GM23248 (cell line): ENCODE measurements at regions not wholly inside any gene's neighbourhood (a gene's known extent, or its start where the extent isn't known, plus 50 kb on each side); places are given as distances from the start of the nearest gene placed in this dataset.

Experiments
- DNase-seq: peaks from one replicate; pipeline ENCODE4 v3.0.0-alpha.2; 2015
- H2AFZ ChIP-seq: fragments of 200-600 bp; sonication (generic); 2 replicates; pipeline ENCODE4 v1.6.1; 2016; ENCODE audit warnings: antibody characterized with exemption
- H3F3A ChIP-seq: fragments of 200-600 bp; sonication (generic); 2 replicates; pipeline ENCODE4 v1.6.1; 2016; ENCODE audit warnings: mild to moderate bottlenecking, antibody characterized with exemption, mixed run types; ENCODE audit not compliant: insufficient read depth
- H3K27ac ChIP-seq: fragments of 200-600 bp; sonication (generic); 2 replicates; pipeline ENCODE4 v1.5.1; 2016; ENCODE audit warnings: mild to moderate bottlenecking
- H3K27me3 ChIP-seq: fragments of 200-600 bp; sonication (generic); replicated peaks from 2 replicates; pipeline ENCODE4 v1.6.1; 2016; ENCODE audit warnings: mild to moderate bottlenecking; ENCODE audit not compliant: insufficient read depth
- H3K36me3 ChIP-seq: fragments of 200-600 bp; sonication (generic); 2 replicates; pipeline ENCODE4 v1.6.1; 2016; ENCODE audit warnings: low read depth, mild to moderate bottlenecking
- H3K4me1 ChIP-seq: fragments of 200-600 bp; sonication (generic); 2 replicates; pipeline ENCODE4 v1.6.1; 2016; ENCODE audit warnings: mild to moderate bottlenecking; ENCODE audit not compliant: insufficient read depth
- H3K4me2 ChIP-seq: fragments of 200-600 bp; sonication (generic); one replicate; pipeline ENCODE4 v1.6.1; 2016; ENCODE audit warnings: mild to moderate bottlenecking; ENCODE audit not compliant: unreplicated experiment
- H3K4me3 ChIP-seq: fragments of 200-600 bp; sonication (generic); 2 replicates; pipeline ENCODE4 v1.5.1; 2016; ENCODE audit warnings: mild to moderate bottlenecking
- H3K79me2 ChIP-seq: fragments of 200-600 bp; sonication (generic); 2 replicates; pipeline ENCODE4 v1.6.1; 2016; ENCODE audit warnings: mild to moderate bottlenecking; ENCODE audit not compliant: insufficient read depth
- H3K9ac ChIP-seq: fragments of 200-600 bp; sonication (generic); 2 replicates; pipeline ENCODE4 v1.6.1; 2016; ENCODE audit warnings: mild to moderate bottlenecking
- H3K9me2 ChIP-seq: fragments of 200-600 bp; sonication (generic); 2 replicates; pipeline ENCODE4 v1.6.1; 2016; ENCODE audit warnings: mixed run types, mild to moderate bottlenecking, moderate library complexity; ENCODE audit not compliant: insufficient read depth
- H3K9me3 ChIP-seq: fragments of 200-600 bp; sonication (generic); one replicate; pipeline ENCODE4 v1.6.1; 2017; ENCODE audit warnings: low read depth
- H4K20me1 ChIP-seq: fragments of 200-600 bp; sonication (generic); 2 replicates; pipeline ENCODE4 v1.6.0; 2016; ENCODE audit not compliant: insufficient read depth
- EZH2 ChIP-seq: fragments of 200-600 bp; sonication (generic); IDR thresholded peaks from 2 replicates; pipeline ENCODE4 v1.6.1; 2018; ENCODE audit warnings: antibody characterized with exemption, mild to moderate bottlenecking; ENCODE audit not compliant: insufficient read depth, poor library complexity, severe bottlenecking
- EZH2phosphoT487 ChIP-seq: fragments of 200-600 bp; sonication (generic); IDR thresholded peaks from 2 replicates; pipeline ENCODE4 v1.6.1; 2018; ENCODE audit warnings: antibody characterized with exemption, moderate library complexity, mild to moderate bottlenecking, low read depth; ENCODE audit not compliant: insufficient read depth
- WGBS, 2 experiments: methylation state at CpG; one replicate each; pipeline ENCODE4 v1.1.6; 2015 to 2017; ENCODE audit warnings: low lambda C conversion rate in 2 of 2, low coverage in 1 of 2; ENCODE audit errors: missing lambda C conversion rate in 2 of 2; 5-methylcytosine and 5-hydroxymethylcytosine counted together
- in situ Hi-C: fragments of 300-500 bp; cut with MboI; formaldehyde crosslinking; loops from 2 replicates; pipeline ENCODE4 v1.15.0; 2020

GRCh38 chr9:16043756-16044578, 491.1 kb downstream of the CCDC171 start:
- Histone ChIP-seq H3K79me2 (no peaks in the 10 kb centered on the region), H3F3A (no peaks in the 10 kb centered on the region), H3K4me2 (no peak overlapping the region), H2AFZ (peak overlapping the region; percentile 40; the same call in 1 of the 2 replicates), H3K4me1 (0 out of 2 replicates have a peak, but pooled peaks cover 4% of the 10 kb centered on the region), H3K36me3 (no peaks in the 10 kb centered on the region), H3K9me2 (no peaks in the 10 kb centered on the region), H3K4me3 (no peak overlapping the region), H3K9me3 (no peaks in the 10 kb centered on the region), H3K27ac (no peak overlapping the region), H3K9ac (no peak overlapping the region), H4K20me1 (no peaks in the 10 kb centered on the region), H3K27me3 (no peaks in the 10 kb centered on the region)
- no peak for TF ChIP-seq EZH2
- no peak for TF ChIP-seq EZH2phosphoT487
- DNase-seq: no peak
- in situ Hi-C loops: no loop called here
- WGBS, 2 experiments: 68 to 71% methylated on average over 5 of the region's 5 CpGs

DNA sequence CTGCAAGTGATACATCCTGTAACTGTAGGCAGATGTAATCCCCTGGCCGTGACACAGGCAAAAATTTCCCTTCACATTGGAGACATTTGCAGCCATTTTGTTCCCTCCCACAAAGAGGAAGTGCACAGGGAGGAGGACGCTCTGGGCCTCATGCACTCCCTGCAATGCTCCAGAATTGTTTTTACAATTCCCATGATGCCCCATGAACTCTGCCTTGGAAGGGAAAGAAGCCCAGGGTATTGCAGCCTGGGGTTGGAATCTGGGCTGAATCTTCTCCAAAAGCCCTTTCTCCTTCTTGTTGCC, 491.7 kb downstream of the CCDC171 start:
- Histone ChIP-seq H3K27ac (no peak overlapping the region), H3K4me2 (no peak overlapping the region), H3K4me1 (0 out of 2 replicates have a peak, but pooled peaks cover 4% of the 10 kb centered on the region), H3K4me3 (no peak overlapping the region), H4K20me1 (no peaks in the 10 kb centered on the region), H3K36me3 (no peaks in the 10 kb centered on the region), H3K79me2 (no peaks in the 10 kb centered on the region), H3K9me3 (no peaks in the 10 kb centered on the region), H3K9ac (no peak overlapping the region), H3K27me3 (no peaks in the 10 kb centered on the region), H3K9me2 (no peaks in the 10 kb centered on the region), H3F3A (no peaks in the 10 kb centered on the region), H2AFZ (peak overlapping the region; percentile 40; the same call in 1 of the 2 replicates)
- TF ChIP-seq EZH2: no peak
- TF ChIP-seq EZH2phosphoT487: no peak
- no peak for DNase-seq
- whole genome bisulfite sequencing, 2 experiments: 57 to 77% methylated on average over 2 of the region's 2 CpGs
- in situ Hi-C loops: no loop called here

DNA sequence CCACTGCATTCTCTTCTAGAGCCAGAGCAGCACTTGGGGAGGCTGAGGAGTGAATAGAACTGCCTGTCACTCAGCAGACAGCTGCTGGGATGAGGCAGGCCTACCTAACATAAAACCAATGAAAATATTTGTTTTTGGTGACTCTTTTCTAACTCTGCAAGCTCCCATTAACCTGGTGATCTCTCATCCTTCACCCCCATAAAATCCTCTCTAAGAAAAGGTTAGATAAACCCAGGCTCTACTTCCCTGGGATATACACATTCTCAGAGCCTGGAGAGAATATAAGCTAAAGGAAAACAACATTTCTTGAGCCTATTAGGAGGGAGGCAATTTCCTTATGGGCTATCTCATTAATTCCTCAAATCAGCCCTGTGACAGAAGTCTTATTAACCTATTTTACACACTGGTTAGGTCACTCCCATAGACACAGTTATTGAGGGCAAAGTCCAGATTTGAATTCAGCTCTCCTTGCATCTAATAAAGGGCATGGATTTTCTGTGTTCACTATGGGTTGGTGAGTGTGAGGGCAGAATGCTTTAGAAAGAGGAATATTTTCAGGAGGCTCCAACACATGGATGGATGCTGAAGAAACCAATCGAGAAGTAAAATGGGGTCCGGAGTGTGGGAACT, 492.9 kb downstream of the CCDC171 start:
- H3K36me3 ChIP-seq: no peaks in the 10 kb centered on the region
- H3K27me3 ChIP-seq: no peaks in the 10 kb centered on the region
- no peak for DNase-seq
- H2AFZ ChIP-seq: no peak overlapping the region
- no peak overlapping the region for H3K9ac ChIP-seq
- TF ChIP-seq EZH2 (no peak), EZH2phosphoT487 (no peak)
- H3K9me3 ChIP-seq: no peaks in the 10 kb centered on the region
- H3K27ac ChIP-seq: no peak overlapping the region
- no peak overlapping the region for H3K4me2 ChIP-seq
- H3K4me3 ChIP-seq: no peak overlapping the region
- 0 out of 2 replicates have a peak, but pooled peaks cover 4% of the 10 kb centered on the region for H3K4me1 ChIP-seq
- no peaks in the 10 kb centered on the region for H3F3A ChIP-seq
- in situ Hi-C loops: no loop called here
- no peaks in the 10 kb centered on the region for H4K20me1 ChIP-seq
- H3K79me2 ChIP-seq: no peaks in the 10 kb centered on the region
- 92 to 100% methylated on average over 2 of the region's 2 CpGs for WGBS, 2 experiments
- no peaks in the 10 kb centered on the region for H3K9me2 ChIP-seq

- H3K9me3 ChIP-seq: no peaks in the 10 kb centered on the region
- WGBS, 2 experiments: 30 to 33% methylated on average over 5 of the region's 5 CpGs
- H3K4me2 ChIP-seq: no peak overlapping the region
- H3K36me3 ChIP-seq: no peaks in the 10 kb centered on the region
- no peak overlapping the region for H2AFZ ChIP-seq
- DNase-seq: no peak
- TF ChIP-seq EZH2phosphoT487 (no peak), EZH2 (no peak)
- no peak overlapping the region for H3K27ac ChIP-seq
- H3K9ac ChIP-seq: no peak overlapping the region
- H3K27me3 ChIP-seq: no peaks in the 10 kb centered on the region
- H3K4me1 ChIP-seq: 0 out of 2 replicates have a peak, but pooled peaks cover 4% of the 10 kb centered on the region
- H3F3A ChIP-seq: no peaks in the 10 kb centered on the region
- in situ Hi-C loops: no loop called here
- H3K9me2 ChIP-seq: no peaks in the 10 kb centered on the region
- H3K79me2 ChIP-seq: no peaks in the 10 kb centered on the region
- no peaks in the 10 kb centered on the region for H4K20me1 ChIP-seq
- H3K4me3 ChIP-seq: no peak overlapping the region
These were observed 493.9 kb downstream of the CCDC171 start for GRCh38 chr9:16046713-16047112.
